ENCODE measurements at regions not wholly inside any gene's neighbourhood (a gene's known extent, or its start where the extent isn't known, plus 50 kb on each side); places are given as distances from the start of the nearest gene placed in this dataset.

DNA sequence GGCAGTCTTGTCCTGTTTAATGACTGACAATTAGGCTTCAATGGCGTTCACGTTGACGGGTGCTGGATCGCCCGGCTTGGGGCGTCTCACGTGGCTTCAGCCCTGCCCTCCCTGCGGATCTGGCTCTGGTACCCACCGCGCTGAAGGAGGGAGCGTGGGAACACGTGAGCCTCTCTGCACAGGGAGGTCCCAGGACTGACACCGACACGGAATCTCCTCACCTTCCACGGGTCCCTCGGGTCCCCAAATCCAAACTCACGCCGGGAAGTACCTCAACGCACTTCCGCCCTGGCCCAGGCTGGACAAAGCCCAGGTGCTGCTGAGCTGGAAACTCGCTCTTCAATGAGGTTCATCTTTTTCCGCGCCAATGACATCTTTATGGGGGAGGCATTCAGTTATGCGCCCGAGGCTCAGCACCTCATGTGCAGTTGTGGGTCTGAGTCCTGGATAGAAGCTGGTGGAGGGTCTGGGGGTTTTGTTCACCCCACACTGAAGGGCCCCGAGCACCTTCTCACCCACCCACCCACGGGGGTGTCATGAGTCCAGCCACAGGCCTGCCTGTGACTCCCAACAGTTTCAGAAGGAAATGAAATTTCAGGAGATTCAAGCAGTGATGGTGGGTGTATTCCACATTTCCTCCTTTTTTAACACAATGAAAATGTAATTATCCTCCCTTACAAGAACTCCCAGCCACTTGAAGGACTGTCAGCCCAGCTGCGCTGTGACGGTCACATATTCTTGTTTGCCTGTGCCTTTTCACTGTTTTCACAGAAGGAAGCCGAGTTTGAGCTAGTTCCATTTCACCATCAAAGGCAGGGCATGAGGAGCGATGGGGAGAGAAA is 251.7 kb upstream of the SFSWAP start:
- FAIRE-seq, result no peak
- DNase-seq (ENCODE audit: low read depth), result no peak
- no peaks in the 10 kb centered on the region for H3K27me3 ChIP-seq (ENCODE audit: control insufficient read depth, insufficient read depth, low read length)
- H3K4me3 ChIP-seq (ENCODE audit: low read depth, low read length), result no peak overlapping the region
- TF ChIP-seq, protein P1, sequence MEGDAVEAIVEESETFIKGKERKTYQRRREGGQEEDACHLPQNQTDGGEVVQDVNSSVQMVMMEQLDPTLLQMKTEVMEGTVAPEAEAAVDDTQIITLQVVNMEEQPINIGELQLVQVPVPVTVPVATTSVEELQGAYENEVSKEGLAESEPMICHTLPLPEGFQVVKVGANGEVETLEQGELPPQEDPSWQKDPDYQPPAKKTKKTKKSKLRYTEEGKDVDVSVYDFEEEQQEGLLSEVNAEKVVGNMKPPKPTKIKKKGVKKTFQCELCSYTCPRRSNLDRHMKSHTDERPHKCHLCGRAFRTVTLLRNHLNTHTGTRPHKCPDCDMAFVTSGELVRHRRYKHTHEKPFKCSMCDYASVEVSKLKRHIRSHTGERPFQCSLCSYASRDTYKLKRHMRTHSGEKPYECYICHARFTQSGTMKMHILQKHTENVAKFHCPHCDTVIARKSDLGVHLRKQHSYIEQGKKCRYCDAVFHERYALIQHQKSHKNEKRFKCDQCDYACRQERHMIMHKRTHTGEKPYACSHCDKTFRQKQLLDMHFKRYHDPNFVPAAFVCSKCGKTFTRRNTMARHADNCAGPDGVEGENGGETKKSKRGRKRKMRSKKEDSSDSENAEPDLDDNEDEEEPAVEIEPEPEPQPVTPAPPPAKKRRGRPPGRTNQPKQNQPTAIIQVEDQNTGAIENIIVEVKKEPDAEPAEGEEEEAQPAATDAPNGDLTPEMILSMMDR (IDR thresholded peaks at IDR 0.05; ENCODE audit: insufficient read depth, low read length, severe bottlenecking), result no peak
- no peaks in the 10 kb centered on the region for H3K36me3 ChIP-seq (ENCODE audit: control insufficient read depth, insufficient read depth, low read length)

DNA sequence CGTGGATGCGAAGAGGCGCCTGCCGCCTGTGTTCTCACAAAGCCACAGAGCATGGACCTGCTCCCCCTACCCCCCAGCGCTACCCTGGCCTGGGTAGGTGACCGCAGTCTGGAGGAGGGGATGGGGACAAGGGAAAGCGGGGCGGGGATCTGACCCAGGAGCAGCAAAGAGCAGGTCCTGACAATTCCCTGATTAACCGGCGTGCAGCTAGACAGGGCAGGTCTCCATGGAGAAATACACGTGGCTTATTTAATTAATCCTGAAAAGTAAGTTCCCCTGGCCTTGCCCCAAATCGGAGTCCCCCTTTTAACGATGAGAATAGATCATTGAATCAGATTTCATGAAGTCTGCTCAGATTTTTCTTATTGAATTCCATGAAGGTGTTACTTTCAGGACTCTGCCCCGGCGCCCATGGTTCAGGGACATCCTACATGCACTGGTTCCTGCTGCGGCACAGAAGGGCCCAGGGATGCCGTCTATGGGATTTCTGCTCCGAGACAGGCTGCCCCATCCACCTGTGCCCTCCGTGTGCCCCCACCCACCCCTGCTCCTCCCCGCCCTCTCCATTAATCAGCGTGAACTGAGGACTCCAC is 251.0 kb upstream of the SFSWAP start:
- TF ChIP-seq, protein P1 (IDR thresholded peaks at IDR 0.05; ENCODE audit: insufficient read depth, low read length, severe bottlenecking), result no peak
- Histone ChIP-seq H3K27me3 (ENCODE audit: control insufficient read depth, insufficient read depth, low read length) (no peaks in the 10 kb centered on the region), H3K36me3 (ENCODE audit: control insufficient read depth, insufficient read depth, low read length) (no peaks in the 10 kb centered on the region), H3K4me3 (ENCODE audit: low read depth, low read length) (no peak overlapping the region)
- no peak for FAIRE-seq
- DNase-seq (ENCODE audit: low read depth), result no peak

DNA sequence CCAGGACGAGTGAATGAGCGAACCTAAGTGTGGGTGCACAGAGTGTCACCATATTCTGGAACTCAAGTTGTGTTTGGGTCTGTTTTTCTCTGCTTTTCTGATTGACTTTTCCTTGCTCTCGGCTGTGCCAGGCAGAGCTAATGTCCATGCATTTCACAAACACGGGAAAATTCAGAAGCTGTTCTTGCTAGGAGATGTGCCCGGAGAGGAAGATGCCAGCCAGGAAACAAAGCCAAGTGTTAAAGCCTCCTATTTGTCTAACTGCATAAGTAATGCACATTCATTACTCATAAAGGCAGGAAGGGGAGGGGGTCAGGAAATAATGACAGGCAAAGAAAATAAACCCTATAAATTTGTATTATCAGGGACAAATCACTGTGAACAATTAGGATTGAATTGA is 250.4 kb upstream of the SFSWAP start:
- no peak for DNase-seq (ENCODE audit: low read depth)
- H3K36me3 ChIP-seq (ENCODE audit: control insufficient read depth, insufficient read depth, low read length), result no peaks in the 10 kb centered on the region
- no peak overlapping the region for H3K4me3 ChIP-seq (ENCODE audit: low read depth, low read length)
- TF ChIP-seq, protein P1 (IDR thresholded peaks at IDR 0.05; ENCODE audit: insufficient read depth, low read length, severe bottlenecking), result no peak
- H3K27me3 ChIP-seq (ENCODE audit: control insufficient read depth, insufficient read depth, low read length), result no peaks in the 10 kb centered on the region
- no peak for FAIRE-seq

DNA sequence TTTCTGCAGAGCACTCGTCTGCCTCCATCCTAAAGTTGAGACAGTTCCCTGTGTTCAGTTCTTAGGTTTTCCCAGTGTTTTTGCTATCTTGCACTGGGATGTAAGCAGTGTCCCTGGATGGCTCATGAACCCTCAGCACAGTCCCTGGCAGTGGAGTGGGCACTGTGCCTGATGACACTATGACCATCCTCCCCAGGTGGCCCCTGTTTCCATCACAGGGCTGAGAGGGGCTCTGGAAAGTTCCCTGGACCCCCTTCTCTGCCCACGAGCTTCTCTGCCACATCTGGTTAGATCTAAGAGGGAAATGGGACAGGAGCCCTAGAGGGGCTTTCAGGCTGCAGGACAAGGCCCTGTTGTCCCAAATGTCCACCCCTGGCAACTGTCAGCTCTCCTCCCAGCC is 249.8 kb upstream of the SFSWAP start:
- Histone ChIP-seq H3K27me3 (ENCODE audit: control insufficient read depth, insufficient read depth, low read length) (no peaks in the 10 kb centered on the region), H3K36me3 (ENCODE audit: control insufficient read depth, insufficient read depth, low read length) (no peaks in the 10 kb centered on the region), H3K4me3 (ENCODE audit: low read depth, low read length) (no peak overlapping the region)
- FAIRE-seq (no peak), DNase-seq (ENCODE audit: low read depth) (no peak)
- TF ChIP-seq, protein P1 (IDR thresholded peaks at IDR 0.05; ENCODE audit: insufficient read depth, low read length, severe bottlenecking), result no peak

DNA sequence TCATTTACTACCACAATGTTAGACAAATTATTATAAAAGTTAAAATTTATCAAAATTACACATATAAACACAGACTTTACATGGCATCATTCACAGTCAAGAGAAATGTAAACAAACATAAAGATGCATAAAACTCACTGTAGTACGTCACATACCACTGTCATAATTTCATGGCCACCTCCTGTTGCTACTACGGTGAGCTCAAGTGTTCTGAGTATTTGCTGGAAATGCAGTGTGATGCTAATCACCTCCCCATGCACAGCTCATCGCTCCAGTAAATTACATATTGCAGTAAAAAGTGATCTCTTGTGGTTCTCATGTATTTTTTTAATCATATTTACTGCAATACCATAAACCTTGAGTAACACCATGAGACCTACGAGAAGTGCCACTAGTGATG is 247.7 kb upstream of the SFSWAP start:
- Histone ChIP-seq H3K27me3 (ENCODE audit: control insufficient read depth, insufficient read depth, low read length) (no peaks in the 10 kb centered on the region), H3K4me3 (ENCODE audit: low read depth, low read length) (no peak overlapping the region), H3K36me3 (ENCODE audit: control insufficient read depth, insufficient read depth, low read length) (no peaks in the 10 kb centered on the region)
- DNase-seq (ENCODE audit: low read depth), result no peak
- no peak for FAIRE-seq
- TF ChIP-seq, protein P1 (IDR thresholded peaks at IDR 0.05; ENCODE audit: insufficient read depth, low read length, severe bottlenecking), result no peak
